Activated CD4-positive, alpha-beta T cell treated with anti-CD3 and anti-CD28 coated beads for 24 hours (primary cell): ENCODE measurements at regions not wholly inside any gene's neighbourhood (a gene's known extent, or its start where the extent isn't known, plus 50 kb on each side); places are given as distances from the start of the nearest gene placed in this dataset.
"Not testable (repeated sequence)": the region's sequence is repeated elsewhere in the genome, so short reads cannot be mapped to it uniquely, and the experiment has no call there.

ENCODE experiments used
- DNase-seq, 2 donors: peaks; one replicate each; pipeline ENCODE4 v3.0.0-alpha.2; 2020; ENCODE audit warnings: low read depth in 2 of 2

GRCh38 chr5:56422076-56422762 is 189.1 kb upstream of the ANKRD55 start:
- DNase-seq, result no peak

GRCh38 chr5:56421246-56422075 is 188.3 kb upstream of the ANKRD55 start:
- DNase-seq, result no peak

GRCh38 chr5:56420323-56420722 is 187.2 kb upstream of the ANKRD55 start:
- no peak for DNase-seq

GRCh38 chr5:56419667-56420066 is 186.5 kb upstream of the ANKRD55 start:
- DNase-seq, result no peak

GRCh38 chr5:56415356-56415765 is 182.2 kb upstream of the ANKRD55 start:
- DNase-seq, result no peak

GRCh38 chr5:56414066-56414465 is 180.9 kb upstream of the ANKRD55 start:
- no peak for DNase-seq

- no peak for DNase-seq
Observed at GRCh38 chr5:56413546-56413945, 180.4 kb upstream of the ANKRD55 start.

GRCh38 chr5:56412601-56413379 is 179.7 kb upstream of the ANKRD55 start:
- DNase-seq, result no peak

GRCh38 chr5:56410696-56411095 is 177.6 kb upstream of the ANKRD55 start:
- DNase-seq, result no peak

- DNase-seq, result no peak
Observed at GRCh38 chr5:56409331-56410190, 176.4 kb upstream of the ANKRD55 start.

- no peak for DNase-seq
Observed at GRCh38 chr5:56406838-56407237, 173.7 kb upstream of the ANKRD55 start.

GRCh38 chr5:56406221-56406620 is 173.1 kb upstream of the ANKRD55 start:
- DNase-seq, result no peak

- DNase-seq, result no peak
Observed at GRCh38 chr5:56405116-56405908, 172.2 kb upstream of the ANKRD55 start.

GRCh38 chr5:56402266-56403220 is 169.4 kb upstream of the ANKRD55 start:
- no peak for DNase-seq

GRCh38 chr5:56397796-56398195 is 164.7 kb upstream of the ANKRD55 start:
- not testable (repeated sequence) for DNase-seq

GRCh38 chr5:56396634-56397033 is 163.5 kb upstream of the ANKRD55 start:
- no peak for DNase-seq

- DNase-seq, result no peak
Observed at GRCh38 chr5:56389261-56389660, 156.1 kb upstream of the ANKRD55 start.

GRCh38 chr5:56388229-56388985 is 155.3 kb upstream of the ANKRD55 start:
- no peak for DNase-seq

GRCh38 chr5:56386046-56386445 is 152.9 kb upstream of the ANKRD55 start:
- no peak for DNase-seq
